Activated CD8-positive, alpha-beta memory T cell treated with anti-CD3 and anti-CD28 coated beads for 48 hours (primary cell): ENCODE measurements at regions not wholly inside any gene's neighbourhood (a gene's known extent, or its start where the extent isn't known, plus 50 kb on each side); places are given as distances from the start of the nearest gene placed in this dataset.
"Not testable (repeated sequence)": the region's sequence is repeated elsewhere in the genome, so short reads cannot be mapped to it uniquely, and the experiment has no call there.

ENCODE experiments used
- DNase-seq, 3 experiments: peaks; one replicate each; pipeline ENCODE4 v3.0.0-alpha.2; 2020; ENCODE audit warnings: low read depth in 2 of 3, low spot score in 2 of 3

GRCh38 chr1:148679050-148679786, 69.4 kb upstream of the NUDT4B start:
- peak in 2 of 3 experiments; percentile 8 to 13 for DNase-seq

- not testable (repeated sequence) for DNase-seq
Observed at GRCh38 chr1:148679787-148680326, 68.7 kb upstream of the NUDT4B start.

GRCh38 chr1:148686735-148687134, 61.8 kb upstream of the NUDT4B start:
- not testable (repeated sequence) for DNase-seq

GRCh38 chr1:148687376-148687775, 61.2 kb upstream of the NUDT4B start:
- DNase-seq, result not testable (repeated sequence)
